Stimulated activated CD4-positive, alpha-beta T cell treated with anti-CD3 and anti-CD28 coated beads, Interleukin-1b, Interleukin-23, amount 100 ng/mL, for 4 hours (primary cell): ENCODE measurements at regions not wholly inside any gene's neighbourhood (a gene's known extent, or its start where the extent isn't known, plus 50 kb on each side); places are given as distances from the start of the nearest gene placed in this dataset.

Experiments used
- DNase-seq, 2 donors: peaks; one replicate each; pipeline ENCODE4 v3.0.0-alpha.2; 2020; ENCODE audit warnings: low read depth in 2 of 2

GRCh38 chr6:225907-226306 lies 66.4 kb upstream of the DUSP22 start:
- no peak for DNase-seq

DNA sequence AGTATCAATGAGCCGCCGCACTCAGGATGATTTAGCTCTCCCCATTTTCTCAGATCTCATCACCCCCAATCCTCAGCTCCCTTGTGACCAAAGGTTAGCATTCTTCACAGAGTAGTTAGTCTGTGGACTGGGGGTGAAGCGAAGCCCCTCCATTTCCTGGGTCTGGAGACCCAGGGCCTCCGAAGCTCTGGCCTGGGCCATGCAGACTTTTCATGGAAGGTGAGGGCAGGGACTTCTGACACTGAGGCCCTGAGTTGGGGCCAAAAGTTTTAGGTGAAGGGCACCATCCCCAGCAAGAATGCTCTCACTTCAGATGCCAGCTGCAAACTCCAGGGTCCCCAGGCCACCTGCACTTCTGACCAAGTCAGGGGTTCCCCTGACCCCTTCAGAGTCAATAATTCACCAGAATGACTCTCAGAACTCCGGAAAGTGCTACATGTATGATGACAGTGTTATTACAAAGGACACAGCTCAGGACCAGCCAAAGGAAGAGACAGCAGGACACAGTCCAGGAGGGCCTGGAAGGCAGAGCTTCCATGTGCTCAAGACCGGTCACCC lies 65.7 kb upstream of the DUSP22 start:
- no peak for DNase-seq

- DNase-seq, result no peak
Measured at GRCh38 chr6:227074-227782, 65.1 kb upstream of the DUSP22 start.

- no peak for DNase-seq
Measured at GRCh38 chr6:227812-228338, 64.4 kb upstream of the DUSP22 start.

DNA sequence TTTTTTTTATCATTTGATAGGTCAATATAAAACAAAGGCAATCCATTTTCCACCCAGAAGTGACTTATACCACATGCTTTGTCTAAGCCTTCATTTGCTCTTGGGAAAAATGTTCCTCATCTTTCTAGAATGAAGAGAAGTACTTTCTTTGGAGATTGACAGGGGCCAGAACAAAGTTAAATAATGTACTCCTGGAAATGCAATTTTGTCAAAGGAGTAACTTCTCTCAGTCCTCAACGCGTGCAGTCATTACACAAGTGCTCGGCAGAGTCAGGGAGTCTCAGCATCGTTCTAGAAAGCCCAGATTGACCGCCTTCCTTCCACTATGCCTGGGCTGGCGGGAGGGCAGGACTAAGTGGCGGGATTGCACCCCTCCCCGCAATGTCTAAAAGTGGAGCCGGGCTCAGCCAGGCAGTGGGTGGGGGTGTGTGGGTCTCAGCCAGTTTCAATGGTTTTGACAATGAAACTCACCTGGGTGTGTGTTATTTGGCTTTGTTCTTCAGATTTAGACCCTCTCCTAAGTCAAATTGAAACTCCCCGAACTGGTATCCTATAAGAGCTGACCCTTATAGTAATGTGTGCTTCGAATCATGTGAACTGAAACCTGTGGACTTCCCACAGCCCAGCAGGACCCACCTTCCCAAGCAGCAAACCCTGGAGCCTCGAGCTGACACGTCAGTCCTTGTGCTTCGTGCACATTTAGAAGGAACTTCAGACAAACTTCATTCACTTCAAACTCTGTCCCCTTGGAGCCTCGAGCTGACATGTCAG lies 63.2 kb upstream of the DUSP22 start:
- no peak for DNase-seq

DNA sequence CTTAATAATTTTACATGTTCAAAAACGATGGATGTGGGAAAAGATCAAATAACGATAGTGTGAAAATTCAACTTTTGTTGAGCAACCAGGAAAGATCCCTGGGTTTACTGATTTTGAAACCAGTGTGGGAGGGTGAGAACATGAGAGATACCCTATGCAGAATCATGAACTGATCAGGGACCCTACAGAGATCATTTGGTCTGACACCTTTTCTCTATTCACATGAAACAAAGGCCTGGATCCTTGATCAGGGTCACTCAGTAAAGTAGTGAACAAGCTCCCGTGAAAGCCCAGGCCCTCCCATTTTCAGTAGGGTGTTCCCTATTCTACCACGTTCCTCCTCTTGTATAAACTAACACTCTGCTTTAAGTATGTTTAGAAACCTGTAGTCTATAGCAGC lies 60.5 kb upstream of the DUSP22 start:
- no peak for DNase-seq

GRCh38 chr6:232982-233640 lies 59.2 kb upstream of the DUSP22 start:
- DNase-seq, result no peak

DNA sequence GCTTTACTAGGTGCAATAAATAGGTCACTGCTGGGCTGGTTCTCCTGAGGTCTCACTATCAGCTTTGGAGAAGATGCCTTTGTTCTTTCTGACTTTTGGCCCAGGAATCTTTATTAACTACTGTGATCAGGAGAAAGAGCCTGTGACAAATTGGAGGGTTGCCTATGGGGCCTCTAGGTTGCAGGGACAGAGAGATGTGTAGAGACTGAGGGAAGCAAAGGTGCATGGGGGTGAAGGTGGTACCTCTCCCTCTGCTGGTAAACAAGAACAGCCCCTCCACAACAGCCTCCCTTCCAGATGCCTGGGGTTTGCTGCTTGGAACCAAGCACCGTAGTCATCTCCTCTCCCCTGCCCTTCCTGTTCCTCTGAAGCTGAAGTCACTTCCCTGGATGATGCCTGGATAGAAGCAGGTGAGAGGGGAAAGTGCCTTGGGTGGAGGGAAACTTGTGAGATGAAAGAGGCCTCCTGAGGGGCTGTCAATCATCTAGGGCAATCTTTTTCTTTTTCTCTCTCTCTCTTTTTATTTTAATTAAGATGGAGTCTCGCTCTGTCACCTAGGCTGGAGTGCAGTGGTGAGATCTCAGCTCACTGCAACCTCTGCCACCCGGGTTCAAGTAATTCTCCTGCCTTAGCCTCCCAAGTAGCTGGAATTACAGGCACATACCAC lies 57.4 kb upstream of the DUSP22 start:
- DNase-seq, result no peak

DNA sequence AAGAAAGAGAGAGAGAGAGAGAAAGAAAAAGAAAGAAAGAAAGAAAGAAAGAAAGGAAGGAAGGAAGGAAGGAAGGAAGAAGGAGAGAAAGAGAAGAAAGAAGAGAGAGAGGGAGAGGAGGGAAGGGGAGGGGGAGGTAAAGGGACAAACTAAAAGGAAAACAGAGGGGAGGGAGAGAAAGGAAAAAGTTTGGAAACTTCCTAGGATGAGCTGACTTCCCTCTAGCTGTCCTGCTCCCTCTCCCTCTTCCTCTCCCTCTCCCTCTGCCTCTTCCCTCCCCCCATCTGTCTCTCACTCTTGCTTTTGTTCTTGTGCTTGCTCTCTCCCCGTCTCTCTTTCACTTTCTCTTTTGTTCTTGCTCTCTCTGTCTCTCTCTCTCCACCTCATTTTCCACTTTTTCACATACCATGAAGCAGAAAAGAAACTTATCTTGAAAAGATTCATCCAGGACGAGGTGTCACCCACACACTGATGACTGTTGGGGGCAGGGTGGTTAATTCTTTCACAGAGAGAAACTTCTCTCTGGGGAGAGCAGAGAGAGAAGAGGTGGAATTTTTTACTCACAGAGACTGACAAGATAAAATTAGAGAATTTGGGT lies 56.4 kb upstream of the DUSP22 start:
- peak; percentile 39 to 63 for DNase-seq

DNA sequence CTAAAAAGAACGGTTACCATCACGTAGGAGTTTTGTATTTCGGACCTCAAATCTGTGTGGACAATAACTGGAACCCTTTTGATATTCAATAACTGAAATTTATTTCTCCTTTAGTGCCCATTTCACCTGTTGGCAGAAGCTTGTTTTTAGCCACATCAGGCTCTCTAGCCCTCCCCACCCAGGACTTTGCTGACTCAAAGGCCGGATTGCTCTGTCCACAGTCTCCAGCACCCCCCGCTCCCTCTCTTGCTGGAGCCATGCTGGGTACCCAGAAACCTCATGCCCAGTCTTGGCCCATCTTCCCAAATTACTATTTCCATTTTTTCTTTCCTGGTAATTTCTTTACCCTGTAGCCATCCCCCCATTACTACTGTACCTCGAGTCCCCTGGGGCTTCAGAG lies 55.8 kb upstream of the DUSP22 start:
- no peak for DNase-seq

DNA sequence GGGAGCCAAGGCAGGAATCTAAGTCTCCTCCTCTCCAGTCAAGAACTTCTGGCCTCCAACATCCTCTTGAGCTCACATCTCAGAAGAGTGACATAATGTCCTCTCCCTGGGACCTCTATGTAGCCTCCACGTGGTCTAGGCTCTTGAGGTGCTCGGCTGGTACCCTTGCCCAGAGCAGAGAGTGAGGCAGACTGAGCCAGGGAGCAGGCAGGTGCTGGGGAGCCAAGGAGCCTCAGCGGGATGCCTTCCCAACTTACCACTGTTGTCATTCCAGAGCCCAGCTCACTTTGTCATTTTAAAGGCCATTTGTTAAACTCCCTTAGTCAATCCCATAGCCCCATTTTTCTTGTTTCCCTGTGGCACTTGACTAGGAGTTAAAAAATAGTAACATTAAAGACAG lies 52.1 kb upstream of the DUSP22 start:
- DNase-seq, result no peak

- no peak for DNase-seq
Measured at GRCh38 chr6:241336-241865, 50.9 kb upstream of the DUSP22 start.
